Lung (tissue), 11 donors: ENCODE measurements at regions not wholly inside any gene's neighbourhood (a gene's known extent, or its start where the extent isn't known, plus 50 kb on each side); places are given as distances from the start of the nearest gene placed in this dataset.

Experiments
- ATAC-seq: fragments of 200-7000 bp; cut with Tn5 transposase; one replicate; pipeline ENCODE4 v1.9.1; 2020; ENCODE audit warnings: moderate number of reproducible peaks; ENCODE audit not compliant: insufficient read depth, low FRiP score
- DNase-seq, 3 donors: peaks; one replicate each; pipeline ENCODE4 v3.0.0-alpha.2; 2013 to 2017
- H3K27ac ChIP-seq, 2 donors: one replicate each; pipeline ENCODE4 v1.5.1; 2013; ENCODE audit warnings: mild to moderate bottlenecking in 2 of 2, moderate library complexity in 2 of 2, control low read depth in 1 of 2, inconsistent platforms in 1 of 2, low read depth in 1 of 2, low read length in 1 of 2
- H3K27me3 ChIP-seq, 3 donors: one replicate each; pipeline ENCODE4 v1.5.1; 2013; ENCODE audit warnings: low read length in 2 of 3; ENCODE audit not compliant: control insufficient read depth in 3 of 3, insufficient read depth in 3 of 3
- H3K36me3 ChIP-seq, 4 donors: one replicate each; pipeline ENCODE4 v1.5.1; 2013; ENCODE audit warnings: low read length in 4 of 4, mild to moderate bottlenecking in 1 of 4, moderate library complexity in 1 of 4; ENCODE audit not compliant: control insufficient read depth in 4 of 4, insufficient read depth in 4 of 4
- H3K4me1 ChIP-seq, 5 donors: one replicate each; pipeline ENCODE4 v1.5.1; 2013; ENCODE audit warnings: low read length in 5 of 5, mild to moderate bottlenecking in 2 of 5, moderate library complexity in 1 of 5; ENCODE audit not compliant: control insufficient read depth in 5 of 5, insufficient read depth in 5 of 5
- H3K4me3 ChIP-seq: one replicate; pipeline ENCODE4 v1.5.1; 2013; ENCODE audit warnings: mild to moderate bottlenecking, control low read depth, moderate library complexity
- H3K9ac ChIP-seq, 2 donors: one replicate each; pipeline ENCODE4 v1.5.1; 2013; ENCODE audit warnings: low read length in 2 of 2, control low read depth in 1 of 2; ENCODE audit not compliant: insufficient read depth in 1 of 2
- H3K9me3 ChIP-seq, 4 donors: one replicate each; pipeline ENCODE4 v1.5.1; 2013; ENCODE audit warnings: low read length in 3 of 4, mild to moderate bottlenecking in 1 of 4, moderate library complexity in 1 of 4; ENCODE audit not compliant: control insufficient read depth in 4 of 4, insufficient read depth in 3 of 4
- CTCF ChIP-seq: IDR thresholded peaks from 2 replicates; pipeline ENCODE4 v1.5.1; 2012; ENCODE audit warnings: mild to moderate bottlenecking; ENCODE audit errors: control extremely low read depth, extremely low read depth
- WGBS, 2 donors: extraction: QIAGEN DNeasy Blood & Tissue Kit; methylation state at CpG; one replicate each; pipeline ENCODE4 v1.1.7; 2013; 5-methylcytosine and 5-hydroxymethylcytosine counted together
- donor health status: control.
- donor health status: control.
- donor health status: Bipolar disorder and iron deficiency.
- donor health status: healthy.
- donor health status: DM: yes; HTN: yes; CAD: no.

- no peaks in the 10 kb centered on the region for H3K27me3 ChIP-seq
- H3K9me3 ChIP-seq, result no peaks in the 10 kb centered on the region
- TF ChIP-seq CTCF, result no peak
- H3K4me1 ChIP-seq, result peaks cover 0 to 6% (median 3%) of the 10 kb centered on the region in 5 donors
- no peaks in the 10 kb centered on the region for H3K36me3 ChIP-seq
- ATAC-seq (no peak), DNase-seq (no peak)
- no peak overlapping the region for H3K9ac ChIP-seq
- 75 to 89% methylated on average over 2 of the region's 2 CpGs for WGBS, 2 donors
- no peak overlapping the region for H3K4me3 ChIP-seq
- no peak overlapping the region for H3K27ac ChIP-seq
Observed at GRCh38 chr7:22676385-22676784, 50.6 kb upstream of the IL6 start.

DNA sequence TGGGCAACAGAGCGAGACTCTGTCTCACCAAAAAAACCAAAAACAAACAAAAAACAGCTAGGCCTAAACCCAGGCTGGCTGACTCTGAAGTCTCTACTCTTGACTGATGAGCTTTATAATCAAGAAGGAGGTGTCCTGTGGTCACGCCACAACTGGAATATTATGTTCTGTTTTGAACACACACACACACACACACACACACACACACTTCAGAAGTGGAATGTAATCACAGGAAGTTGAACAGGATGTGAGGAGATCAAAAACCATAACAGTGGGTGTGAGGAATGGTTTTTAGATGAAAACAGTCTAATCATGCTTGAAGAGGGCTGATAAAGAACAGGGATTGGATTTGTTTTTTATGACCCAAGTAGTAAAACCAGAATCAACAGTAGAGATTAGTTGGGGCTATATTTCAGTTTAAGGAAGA lies 51.1 kb upstream of the IL6 start:
- no peak overlapping the region for H3K4me3 ChIP-seq
- ATAC-seq, result no peak
- no peaks in the 10 kb centered on the region for H3K27me3 ChIP-seq
- no peak overlapping the region for H3K9ac ChIP-seq
- WGBS, 2 donors, result 47 to 57% methylated on average over 2 of the region's 2 CpGs
- H3K9me3 ChIP-seq, result no peaks in the 10 kb centered on the region
- H3K36me3 ChIP-seq, result no peaks in the 10 kb centered on the region
- TF ChIP-seq CTCF, result no peak
- peak overlapping the region in 1 of 2 donors; percentile 39 for H3K27ac ChIP-seq
- H3K4me1 ChIP-seq, result peaks cover 0 to 6% (median 3%) of the 10 kb centered on the region in 5 donors
- peak in 2 of 3 donors; percentile 46 to 65 for DNase-seq

- WGBS, 2 donors, result 74 to 76% methylated on average over 5 of the region's 5 CpGs
- TF ChIP-seq CTCF, result no peak
- peaks cover 0 to 6% (median 3%) of the 10 kb centered on the region in 5 donors for H3K4me1 ChIP-seq
- no peak for ATAC-seq
- H3K9me3 ChIP-seq, result no peaks in the 10 kb centered on the region
- no peak overlapping the region for H3K9ac ChIP-seq
- H3K36me3 ChIP-seq, result no peaks in the 10 kb centered on the region
- H3K4me3 ChIP-seq, result no peak overlapping the region
- H3K27ac ChIP-seq, result peak overlapping the region in 1 of 2 donors; percentile 39
- DNase-seq, result no peak
- no peaks in the 10 kb centered on the region for H3K27me3 ChIP-seq
Observed at GRCh38 chr7:22675421-22675820, 51.6 kb upstream of the IL6 start.
